ENCODE measurements at regions not wholly inside any gene's neighbourhood (a gene's known extent, or its start where the extent isn't known, plus 50 kb on each side); places are given as distances from the start of the nearest gene placed in this dataset.
"Not testable (repeated sequence)": the region's sequence is repeated elsewhere in the genome, so short reads cannot be mapped to it uniquely, and the experiment has no call there.

GRCh38 chr4:162465356-162465755, 301.6 kb upstream of the FSTL5 start:
- TF ChIP-seq, protein P1, sequence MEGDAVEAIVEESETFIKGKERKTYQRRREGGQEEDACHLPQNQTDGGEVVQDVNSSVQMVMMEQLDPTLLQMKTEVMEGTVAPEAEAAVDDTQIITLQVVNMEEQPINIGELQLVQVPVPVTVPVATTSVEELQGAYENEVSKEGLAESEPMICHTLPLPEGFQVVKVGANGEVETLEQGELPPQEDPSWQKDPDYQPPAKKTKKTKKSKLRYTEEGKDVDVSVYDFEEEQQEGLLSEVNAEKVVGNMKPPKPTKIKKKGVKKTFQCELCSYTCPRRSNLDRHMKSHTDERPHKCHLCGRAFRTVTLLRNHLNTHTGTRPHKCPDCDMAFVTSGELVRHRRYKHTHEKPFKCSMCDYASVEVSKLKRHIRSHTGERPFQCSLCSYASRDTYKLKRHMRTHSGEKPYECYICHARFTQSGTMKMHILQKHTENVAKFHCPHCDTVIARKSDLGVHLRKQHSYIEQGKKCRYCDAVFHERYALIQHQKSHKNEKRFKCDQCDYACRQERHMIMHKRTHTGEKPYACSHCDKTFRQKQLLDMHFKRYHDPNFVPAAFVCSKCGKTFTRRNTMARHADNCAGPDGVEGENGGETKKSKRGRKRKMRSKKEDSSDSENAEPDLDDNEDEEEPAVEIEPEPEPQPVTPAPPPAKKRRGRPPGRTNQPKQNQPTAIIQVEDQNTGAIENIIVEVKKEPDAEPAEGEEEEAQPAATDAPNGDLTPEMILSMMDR (IDR thresholded peaks at IDR 0.05): not testable (repeated sequence)
- TF ChIP-seq POLR2A (IDR thresholded peaks at IDR 0.05): not testable (repeated sequence)
